ENCODE measurements at regions not wholly inside any gene's neighbourhood (a gene's known extent, or its start where the extent isn't known, plus 50 kb on each side); places are given as distances from the start of the nearest gene placed in this dataset.

DNA sequence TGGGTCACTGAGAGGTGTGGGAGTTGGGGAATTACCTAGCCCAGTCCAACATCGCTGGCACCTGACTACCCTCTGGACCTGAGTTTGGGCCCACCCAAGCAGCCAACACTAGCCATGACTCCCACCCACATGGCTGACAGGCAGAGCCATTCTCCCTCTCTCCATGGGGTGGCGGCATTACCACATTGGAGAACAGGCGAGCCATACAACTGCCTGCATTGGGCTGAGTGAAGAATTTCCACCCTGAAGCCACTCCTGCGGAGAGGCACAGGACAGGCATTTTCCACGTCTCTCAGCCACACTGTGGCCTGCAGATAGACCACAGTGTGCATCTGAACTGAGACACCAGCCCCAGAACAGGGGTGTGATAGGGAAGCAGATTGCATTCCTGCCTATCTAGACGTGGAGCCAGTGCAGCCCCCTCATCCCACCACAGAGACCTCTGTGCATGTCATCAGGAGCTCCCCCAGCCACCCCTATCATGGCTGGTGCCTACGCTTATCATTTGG, 58.2 kb upstream of the ANTXRL start (continued):
- TF ChIP-seq ZNF48 (tag by site-specific recombination; IDR thresholded peaks at IDR 0.05): no peak
- TF ChIP-seq KLF10 (tag by site-specific recombination; IDR thresholded peaks at IDR 0.05): no peak
- TF ChIP-seq GLIS2 (tag by site-specific recombination; IDR thresholded peaks at IDR 0.05): 0 out of 2 replicates have a peak, but pooled peaks have one; percentile 9
- no peak for TF ChIP-seq ZNF175 (tag by site-specific recombination; IDR thresholded peaks at IDR 0.05)
- no peak for TF ChIP-seq ZNF610 (tag by site-specific recombination; IDR thresholded peaks at IDR 0.05; ENCODE audit: borderline replicate concordance)
- TF ChIP-seq, protein P1, sequence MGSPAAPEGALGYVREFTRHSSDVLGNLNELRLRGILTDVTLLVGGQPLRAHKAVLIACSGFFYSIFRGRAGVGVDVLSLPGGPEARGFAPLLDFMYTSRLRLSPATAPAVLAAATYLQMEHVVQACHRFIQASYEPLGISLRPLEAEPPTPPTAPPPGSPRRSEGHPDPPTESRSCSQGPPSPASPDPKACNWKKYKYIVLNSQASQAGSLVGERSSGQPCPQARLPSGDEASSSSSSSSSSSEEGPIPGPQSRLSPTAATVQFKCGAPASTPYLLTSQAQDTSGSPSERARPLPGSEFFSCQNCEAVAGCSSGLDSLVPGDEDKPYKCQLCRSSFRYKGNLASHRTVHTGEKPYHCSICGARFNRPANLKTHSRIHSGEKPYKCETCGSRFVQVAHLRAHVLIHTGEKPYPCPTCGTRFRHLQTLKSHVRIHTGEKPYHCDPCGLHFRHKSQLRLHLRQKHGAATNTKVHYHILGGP (tag by site-specific recombination; IDR thresholded peaks at IDR 0.05): no peak
- TF ChIP-seq ZNF544 (tag by site-specific recombination; IDR thresholded peaks at IDR 0.05): no peak
- TF ChIP-seq, protein P2, sequence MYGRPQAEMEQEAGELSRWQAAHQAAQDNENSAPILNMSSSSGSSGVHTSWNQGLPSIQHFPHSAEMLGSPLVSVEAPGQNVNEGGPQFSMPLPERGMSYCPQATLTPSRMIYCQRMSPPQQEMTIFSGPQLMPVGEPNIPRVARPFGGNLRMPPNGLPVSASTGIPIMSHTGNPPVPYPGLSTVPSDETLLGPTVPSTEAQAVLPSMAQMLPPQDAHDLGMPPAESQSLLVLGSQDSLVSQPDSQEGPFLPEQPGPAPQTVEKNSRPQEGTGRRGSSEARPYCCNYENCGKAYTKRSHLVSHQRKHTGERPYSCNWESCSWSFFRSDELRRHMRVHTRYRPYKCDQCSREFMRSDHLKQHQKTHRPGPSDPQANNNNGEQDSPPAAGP (tag by site-specific recombination; IDR thresholded peaks at IDR 0.05): 0 out of 2 replicates have a peak, but pooled peaks have one; percentile 31
- no peak for TF ChIP-seq KLF1 (tag by site-specific recombination; IDR thresholded peaks at IDR 0.05)
- no peak for TF ChIP-seq ZNF558 (tag by site-specific recombination; IDR thresholded peaks at IDR 0.05)
- no peak for TF ChIP-seq WT1 (tag by site-specific recombination; IDR thresholded peaks at IDR 0.05)
- TF ChIP-seq ZFP37 (tag by site-specific recombination; IDR thresholded peaks at IDR 0.05): peak; percentile 63; the same call in 1 of the 2 replicates
- TF ChIP-seq ZNF280C (tag by site-specific recombination; IDR thresholded peaks at IDR 0.05): no peak
- TF ChIP-seq SP7 (tag by site-specific recombination; IDR thresholded peaks at IDR 0.05): peak; percentile 12; the same call in 1 of the 2 replicates
- no peak for TF ChIP-seq ZNF416 (tag by site-specific recombination; IDR thresholded peaks at IDR 0.05)
- peak; percentile 92 for TF ChIP-seq CTCF (tag by site-specific recombination; IDR thresholded peaks at IDR 0.05)
- no peak for TF ChIP-seq OSR2 (tag by site-specific recombination; IDR thresholded peaks at IDR 0.05)
- TF ChIP-seq, protein P3, sequence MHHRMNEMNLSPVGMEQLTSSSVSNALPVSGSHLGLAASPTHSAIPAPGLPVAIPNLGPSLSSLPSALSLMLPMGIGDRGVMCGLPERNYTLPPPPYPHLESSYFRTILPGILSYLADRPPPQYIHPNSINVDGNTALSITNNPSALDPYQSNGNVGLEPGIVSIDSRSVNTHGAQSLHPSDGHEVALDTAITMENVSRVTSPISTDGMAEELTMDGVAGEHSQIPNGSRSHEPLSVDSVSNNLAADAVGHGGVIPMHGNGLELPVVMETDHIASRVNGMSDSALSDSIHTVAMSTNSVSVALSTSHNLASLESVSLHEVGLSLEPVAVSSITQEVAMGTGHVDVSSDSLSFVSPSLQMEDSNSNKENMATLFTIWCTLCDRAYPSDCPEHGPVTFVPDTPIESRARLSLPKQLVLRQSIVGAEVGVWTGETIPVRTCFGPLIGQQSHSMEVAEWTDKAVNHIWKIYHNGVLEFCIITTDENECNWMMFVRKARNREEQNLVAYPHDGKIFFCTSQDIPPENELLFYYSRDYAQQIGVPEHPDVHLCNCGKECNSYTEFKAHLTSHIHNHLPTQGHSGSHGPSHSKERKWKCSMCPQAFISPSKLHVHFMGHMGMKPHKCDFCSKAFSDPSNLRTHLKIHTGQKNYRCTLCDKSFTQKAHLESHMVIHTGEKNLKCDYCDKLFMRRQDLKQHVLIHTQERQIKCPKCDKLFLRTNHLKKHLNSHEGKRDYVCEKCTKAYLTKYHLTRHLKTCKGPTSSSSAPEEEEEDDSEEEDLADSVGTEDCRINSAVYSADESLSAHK (tag by site-specific recombination; IDR thresholded peaks at IDR 0.05): no peak
- no peak for TF ChIP-seq ZNF350 (tag by site-specific recombination; IDR thresholded peaks at IDR 0.05)
- no peak for TF ChIP-seq ZNF670 (tag by site-specific recombination; IDR thresholded peaks at IDR 0.05; ENCODE audit: low read depth)
- TF ChIP-seq TCF7L2 (IDR thresholded peaks at IDR 0.05; ENCODE audit: borderline replicate concordance, low read depth, low read length): no peak
- no peak for TF ChIP-seq ZNF202 (tag by site-specific recombination; IDR thresholded peaks at IDR 0.05; ENCODE audit: borderline replicate concordance)
- no peak for TF ChIP-seq ZNF148 (tag by site-specific recombination; IDR thresholded peaks at IDR 0.05; ENCODE audit: borderline replicate concordance)
- 0 out of 2 replicates have a peak, but pooled peaks have one; percentile 36 for TF ChIP-seq ZNF501 (tag by site-specific recombination; IDR thresholded peaks at IDR 0.05)
- TF ChIP-seq ZNF623 (tag by site-specific recombination; IDR thresholded peaks at IDR 0.05): no peak
- no peak for TF ChIP-seq ZNF596 (tag by site-specific recombination; IDR thresholded peaks at IDR 0.05)
- TF ChIP-seq ZBTB26 (tag by site-specific recombination; optimal IDR thresholded peaks at IDR 0.05): no peak

Data from HEK293 (cell line).